OCI-LY3 (cell line): ENCODE measurements at regions not wholly inside any gene's neighbourhood (a gene's known extent, or its start where the extent isn't known, plus 50 kb on each side); places are given as distances from the start of the nearest gene placed in this dataset.

Experiments used
- H2AFZ ChIP-seq: fragments of 200-600, 300-600 bp; shearing (Covaris generic); 2 replicates; pipeline ENCODE4 v1.6.0; 2014; ENCODE audit warnings: antibody characterized with exemption, low read depth, low read length
- H3K27ac ChIP-seq: fragments of 200-600, 300-600 bp; sonication (generic); 2 replicates; pipeline ENCODE4 v1.5.1; 2014; ENCODE audit warnings: mild to moderate bottlenecking, low read length, moderate library complexity, mixed read lengths
- H3K27me3 ChIP-seq: fragments of 200-600, 300-600 bp; sonication (generic); 2 replicates; pipeline ENCODE4 v1.6.1; 2014; ENCODE audit warnings: low read depth, low read length, mixed read lengths
- H3K36me3 ChIP-seq: fragments of 200-600, 300-600 bp; sonication (generic); replicated peaks from 2 replicates; pipeline ENCODE3; 2014; ENCODE audit warnings: low read depth, low read length, mixed read lengths
- H3K4me1 ChIP-seq: fragments of 300-600, 200-600 bp; sonication (generic); 2 replicates; pipeline ENCODE4 v1.6.1; 2014; ENCODE audit warnings: low read length, mixed read lengths
- H3K4me2 ChIP-seq: fragments of 200-600, 300-600 bp; sonication (generic); 2 replicates; pipeline ENCODE4 v1.6.1; 2014; ENCODE audit warnings: low read length, mixed read lengths
- H3K4me3 ChIP-seq: fragments of 300-600, 200-600 bp; sonication (generic); 2 replicates; pipeline ENCODE4 v1.5.1; 2014; ENCODE audit warnings: antibody characterized with exemption, mild to moderate bottlenecking, low read length, moderate library complexity
- H3K79me2 ChIP-seq: fragments of 300-600, 200-600 bp; shearing (Covaris generic); 2 replicates; pipeline ENCODE4 v1.6.1; 2014; ENCODE audit warnings: mild to moderate bottlenecking, low read length, mixed read lengths
- H3K9ac ChIP-seq: fragments of 300-600, 200-600 bp; shearing (Covaris generic); 2 replicates; pipeline ENCODE4 v1.6.0; 2014; ENCODE audit warnings: mild to moderate bottlenecking, low read length, moderate library complexity
- H3K9me3 ChIP-seq: fragments of 200-600, 300-600 bp; shearing (Covaris generic); 2 replicates; pipeline ENCODE4 v1.6.1; 2014; ENCODE audit warnings: low read length, mixed read lengths; ENCODE audit not compliant: insufficient read depth
- H4K20me1 ChIP-seq: fragments of 200-600, 300-600 bp; sonication (generic); 2 replicates; pipeline ENCODE4 v1.6.1; 2016; ENCODE audit warnings: low read length, mixed read lengths; ENCODE audit not compliant: insufficient read depth
- EZH2phosphoT487 ChIP-seq: fragments of 200-600 bp; shearing (Covaris generic); IDR thresholded peaks from 2 replicates; pipeline ENCODE4 v1.6.1; 2018; ENCODE audit warnings: antibody characterized with exemption, mixed run types, low read depth
- TF ChIP-seq, protein P1 (sequence below): fragments of 200-600, 300-600 bp; sonication (generic); IDR thresholded peaks from 2 replicates; pipeline ENCODE4 v1.5.1; 2014; ENCODE audit warnings: antibody characterized with exemption, low read length, low read depth

DNA sequence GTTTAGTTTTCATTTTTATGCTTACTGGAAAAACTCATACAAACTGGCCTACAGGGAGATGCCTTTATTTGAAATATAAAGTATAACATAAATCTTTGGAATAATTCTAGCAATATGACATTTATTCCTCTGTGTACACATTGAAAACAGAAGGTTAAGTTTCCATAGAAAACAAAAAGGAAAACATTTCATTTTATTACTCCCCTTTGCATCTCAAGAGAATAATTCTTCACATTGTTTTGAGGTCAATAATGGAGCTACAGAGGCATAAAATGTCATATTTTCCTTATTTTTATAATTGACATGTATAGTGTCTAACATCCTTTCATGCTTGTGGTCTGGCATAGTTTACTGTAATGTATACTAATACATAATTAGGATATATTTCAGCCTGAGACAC is 187.6 kb upstream of the AGTR1 start:
- H3K4me1 ChIP-seq = no peaks in the 10 kb centered on the region
- no peak overlapping the region for H3K27ac ChIP-seq
- H3K9ac ChIP-seq = no peak overlapping the region
- H3K9me3 ChIP-seq = no peaks in the 10 kb centered on the region
- TF ChIP-seq, protein P1, sequence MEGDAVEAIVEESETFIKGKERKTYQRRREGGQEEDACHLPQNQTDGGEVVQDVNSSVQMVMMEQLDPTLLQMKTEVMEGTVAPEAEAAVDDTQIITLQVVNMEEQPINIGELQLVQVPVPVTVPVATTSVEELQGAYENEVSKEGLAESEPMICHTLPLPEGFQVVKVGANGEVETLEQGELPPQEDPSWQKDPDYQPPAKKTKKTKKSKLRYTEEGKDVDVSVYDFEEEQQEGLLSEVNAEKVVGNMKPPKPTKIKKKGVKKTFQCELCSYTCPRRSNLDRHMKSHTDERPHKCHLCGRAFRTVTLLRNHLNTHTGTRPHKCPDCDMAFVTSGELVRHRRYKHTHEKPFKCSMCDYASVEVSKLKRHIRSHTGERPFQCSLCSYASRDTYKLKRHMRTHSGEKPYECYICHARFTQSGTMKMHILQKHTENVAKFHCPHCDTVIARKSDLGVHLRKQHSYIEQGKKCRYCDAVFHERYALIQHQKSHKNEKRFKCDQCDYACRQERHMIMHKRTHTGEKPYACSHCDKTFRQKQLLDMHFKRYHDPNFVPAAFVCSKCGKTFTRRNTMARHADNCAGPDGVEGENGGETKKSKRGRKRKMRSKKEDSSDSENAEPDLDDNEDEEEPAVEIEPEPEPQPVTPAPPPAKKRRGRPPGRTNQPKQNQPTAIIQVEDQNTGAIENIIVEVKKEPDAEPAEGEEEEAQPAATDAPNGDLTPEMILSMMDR = no peak
- TF ChIP-seq EZH2phosphoT487 = no peak
- H3K79me2 ChIP-seq = no peaks in the 10 kb centered on the region
- no peaks in the 10 kb centered on the region for H3K27me3 ChIP-seq
- no peaks in the 10 kb centered on the region for H4K20me1 ChIP-seq
- H3K4me3 ChIP-seq = no peak overlapping the region
- no peak overlapping the region for H3K4me2 ChIP-seq
- H3K36me3 ChIP-seq = no peaks in the 10 kb centered on the region
- H2AFZ ChIP-seq = no peak overlapping the region

DNA sequence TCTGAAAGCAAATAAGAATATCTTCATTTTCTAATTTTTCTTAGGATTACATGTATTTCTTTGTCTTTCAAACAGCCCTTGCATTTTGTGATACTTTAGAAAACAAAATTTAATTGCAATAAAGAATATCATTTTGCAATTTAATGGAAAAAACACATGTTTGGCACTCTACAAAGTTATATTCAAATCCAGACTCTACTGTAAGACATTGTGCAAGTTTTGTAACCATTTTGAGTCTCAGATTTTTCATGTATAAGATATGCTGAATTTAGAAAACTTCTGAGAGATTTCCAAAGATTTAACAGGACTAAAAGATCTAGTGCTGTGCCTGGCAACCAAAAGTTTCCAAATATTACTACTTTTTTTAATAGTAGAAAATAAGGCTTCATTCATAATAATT is 187.1 kb upstream of the AGTR1 start:
- Histone ChIP-seq H3K4me3 (no peak overlapping the region), H3K4me2 (no peak overlapping the region), H2AFZ (no peak overlapping the region), H3K9ac (no peak overlapping the region), H3K36me3 (no peaks in the 10 kb centered on the region), H3K4me1 (no peaks in the 10 kb centered on the region), H4K20me1 (no peaks in the 10 kb centered on the region), H3K27ac (no peak overlapping the region), H3K27me3 (no peaks in the 10 kb centered on the region), H3K79me2 (no peaks in the 10 kb centered on the region), H3K9me3 (no peaks in the 10 kb centered on the region)
- no peak for TF ChIP-seq EZH2phosphoT487
- TF ChIP-seq, protein P1 = no peak

DNA sequence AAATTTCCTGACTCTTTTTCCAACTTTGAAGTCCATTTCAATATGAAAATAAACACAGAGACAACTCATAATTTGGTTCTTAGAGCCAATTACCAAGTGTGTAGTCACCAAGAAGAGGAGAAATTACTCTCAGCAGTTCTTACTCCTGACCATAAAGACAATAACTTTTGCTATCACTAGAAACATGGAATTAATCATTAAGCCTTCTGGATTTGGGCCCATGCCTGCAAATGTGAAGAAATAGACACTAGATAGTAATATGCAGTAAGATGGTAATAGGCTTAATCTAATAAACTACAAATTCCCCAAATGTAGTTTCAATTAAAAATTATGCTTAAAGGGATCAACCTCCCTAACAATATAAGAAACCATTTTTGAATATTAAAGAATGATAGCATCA is 185.1 kb upstream of the AGTR1 start:
- Histone ChIP-seq H3K9ac (no peak overlapping the region), H3K27ac (no peak overlapping the region), H3K79me2 (no peaks in the 10 kb centered on the region), H3K4me3 (no peak overlapping the region), H3K27me3 (no peaks in the 10 kb centered on the region), H2AFZ (no peak overlapping the region), H3K9me3 (no peaks in the 10 kb centered on the region), H3K4me2 (no peak overlapping the region), H3K4me1 (no peaks in the 10 kb centered on the region), H4K20me1 (no peaks in the 10 kb centered on the region), H3K36me3 (no peaks in the 10 kb centered on the region)
- TF ChIP-seq, protein P1 = no peak
- no peak for TF ChIP-seq EZH2phosphoT487

DNA sequence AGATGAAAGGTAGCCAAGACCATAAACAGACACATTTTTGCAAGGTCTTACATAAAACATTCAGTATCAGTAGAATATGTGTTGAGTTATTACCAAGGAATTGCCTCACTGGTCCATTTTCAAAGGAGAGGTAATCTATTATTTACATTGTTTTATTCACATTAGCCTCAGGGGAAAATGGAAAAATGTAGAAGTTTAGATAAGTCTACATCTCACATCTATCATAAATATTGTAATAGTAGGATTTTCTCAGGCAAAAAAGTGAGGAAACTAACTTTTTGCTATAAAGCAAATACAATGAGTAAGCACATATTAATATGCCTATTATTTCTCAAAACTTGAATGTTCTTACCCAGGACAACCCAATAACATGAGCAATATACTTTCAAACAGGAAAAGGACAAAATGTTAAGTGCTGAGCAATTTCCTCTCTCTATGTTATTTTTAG is 184.6 kb upstream of the AGTR1 start:
- H3K4me1 ChIP-seq = no peaks in the 10 kb centered on the region
- H3K36me3 ChIP-seq = no peaks in the 10 kb centered on the region
- H3K4me3 ChIP-seq = no peak overlapping the region
- H3K27ac ChIP-seq = no peak overlapping the region
- no peaks in the 10 kb centered on the region for H3K79me2 ChIP-seq
- no peak overlapping the region for H3K9ac ChIP-seq
- H3K9me3 ChIP-seq = no peaks in the 10 kb centered on the region
- no peak for TF ChIP-seq EZH2phosphoT487
- TF ChIP-seq, protein P1 = no peak
- H4K20me1 ChIP-seq = no peaks in the 10 kb centered on the region
- no peak overlapping the region for H3K4me2 ChIP-seq
- H2AFZ ChIP-seq = no peak overlapping the region
- H3K27me3 ChIP-seq = no peaks in the 10 kb centered on the region
